ENCODE measurements at regions not wholly inside any gene's neighbourhood (a gene's known extent, or its start where the extent isn't known, plus 50 kb on each side); places are given as distances from the start of the nearest gene placed in this dataset.
A peak's percentile ranks its signal among the peaks of the same experiment; 100 is the strongest.

- TF ChIP-seq ZNF462 (CRISPR knock-in tag; IDR thresholded peaks at IDR 0.05) (no peak), NANOG (IDR thresholded peaks at IDR 0.05; ENCODE audit: borderline replicate concordance) (no peak), EZH2phosphoT487 (IDR thresholded peaks at IDR 0.05; ENCODE audit: unreplicated experiment) (no peak), POLR2AphosphoS5 (IDR thresholded peaks at IDR 0.05; ENCODE audit: low read depth) (no peak), STAT1 (IDR thresholded peaks at IDR 0.05; ENCODE audit: unreplicated experiment) (no peak)
Measured at GRCh38 chr20:40410028-40410427, 279.0 kb downstream of the MAFB start (continued).

- no peaks in the 10 kb centered on the region for H3K4me1 ChIP-seq (ENCODE audit: insufficient read depth)
- peaks cover 3% of the 10 kb centered on the region; the same call in 1 of the 3 replicates for H3K4me1 Mint-ChIP-seq
- peaks cover 8% of the 10 kb centered on the region for H3K9me2 ChIP-seq (ENCODE audit: insufficient read depth)
- H3K9me3 Mint-ChIP-seq: peaks cover 6% of the 10 kb centered on the region; the same call in 1 of the 3 replicates
- no peak overlapping the region for H3K4me2 ChIP-seq
- no peaks in the 10 kb centered on the region for H4K20me1 ChIP-seq (replicated peaks; ENCODE audit: insufficient read depth)
- no peaks in the 10 kb centered on the region for H3K36me3 ChIP-seq (ENCODE audit: insufficient read depth)
- H3K79me2 ChIP-seq (replicated peaks; ENCODE audit: insufficient read depth): no peaks in the 10 kb centered on the region
- H2AFZ ChIP-seq: peak overlapping the region; percentile 76; the same call in 1 of the 2 replicates
- no peak overlapping the region for H3K27ac ChIP-seq (ENCODE audit: low read depth)
- H3K27me3 Mint-ChIP-seq (ENCODE audit: insufficient read depth, low read depth, poor library complexity): no peaks in the 10 kb centered on the region
- H3K4me3 Mint-ChIP-seq: no peak overlapping the region
- no peaks in the 10 kb centered on the region for H3F3A ChIP-seq (replicated peaks; ENCODE audit: low read depth)
- DNase-seq (ENCODE audit: low spot score): no peak
- ATAC-seq: no peak
- H3K27ac Mint-ChIP-seq: no peak overlapping the region
- H3K27me3 ChIP-seq (ENCODE audit: insufficient read depth): no peaks in the 10 kb centered on the region
- no peak overlapping the region for H3K4me3 ChIP-seq
- H3K36me3 Mint-ChIP-seq (ENCODE audit: low read depth): peaks cover 2% of the 10 kb centered on the region; the same call in 1 of the 3 replicates
- no peak for TF ChIP-seq REST (IDR thresholded peaks at IDR 0.05; ENCODE audit: unreplicated experiment)
- no peak for TF ChIP-seq ZNF462 (CRISPR knock-in tag; IDR thresholded peaks at IDR 0.05)
- no peak for TF ChIP-seq ZNF331 (CRISPR knock-in tag; IDR thresholded peaks at IDR 0.05; ENCODE audit: low read depth)
Measured at GRCh38 chr20:40397467-40397866, 291.6 kb downstream of the MAFB start.
